ENCODE measurements at regions not wholly inside any gene's neighbourhood (a gene's known extent, or its start where the extent isn't known, plus 50 kb on each side); places are given as distances from the start of the nearest gene placed in this dataset.

DNA sequence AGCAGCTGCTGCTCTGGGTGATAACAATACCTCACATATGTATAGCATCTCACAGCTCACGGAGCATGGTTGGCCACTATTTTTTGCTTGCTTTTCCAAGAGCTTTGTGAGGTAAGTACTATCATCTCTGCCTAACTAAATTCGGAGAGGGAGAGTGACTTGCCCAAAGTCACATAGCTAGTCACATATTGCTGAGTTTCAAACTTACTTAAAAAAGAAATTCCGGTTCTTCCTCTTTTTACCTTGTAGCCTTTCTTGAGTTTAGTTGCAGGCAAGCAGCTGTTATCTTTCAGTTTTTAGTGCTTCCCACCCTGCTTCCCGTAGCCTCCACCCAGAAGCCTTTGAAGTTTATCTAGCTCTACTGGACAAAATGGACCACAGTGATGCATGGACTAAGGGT is 309.2 kb downstream of the PDCD6IP start:
- TF ChIP-seq, protein P1, sequence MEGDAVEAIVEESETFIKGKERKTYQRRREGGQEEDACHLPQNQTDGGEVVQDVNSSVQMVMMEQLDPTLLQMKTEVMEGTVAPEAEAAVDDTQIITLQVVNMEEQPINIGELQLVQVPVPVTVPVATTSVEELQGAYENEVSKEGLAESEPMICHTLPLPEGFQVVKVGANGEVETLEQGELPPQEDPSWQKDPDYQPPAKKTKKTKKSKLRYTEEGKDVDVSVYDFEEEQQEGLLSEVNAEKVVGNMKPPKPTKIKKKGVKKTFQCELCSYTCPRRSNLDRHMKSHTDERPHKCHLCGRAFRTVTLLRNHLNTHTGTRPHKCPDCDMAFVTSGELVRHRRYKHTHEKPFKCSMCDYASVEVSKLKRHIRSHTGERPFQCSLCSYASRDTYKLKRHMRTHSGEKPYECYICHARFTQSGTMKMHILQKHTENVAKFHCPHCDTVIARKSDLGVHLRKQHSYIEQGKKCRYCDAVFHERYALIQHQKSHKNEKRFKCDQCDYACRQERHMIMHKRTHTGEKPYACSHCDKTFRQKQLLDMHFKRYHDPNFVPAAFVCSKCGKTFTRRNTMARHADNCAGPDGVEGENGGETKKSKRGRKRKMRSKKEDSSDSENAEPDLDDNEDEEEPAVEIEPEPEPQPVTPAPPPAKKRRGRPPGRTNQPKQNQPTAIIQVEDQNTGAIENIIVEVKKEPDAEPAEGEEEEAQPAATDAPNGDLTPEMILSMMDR (IDR thresholded peaks at IDR 0.05; ENCODE audit: insufficient read depth, low read length, poor library complexity, severe bottlenecking), result no peak
- TF ChIP-seq EZH2phosphoT487 (conservative IDR thresholded peaks at IDR 0.05; ENCODE audit: low read length), result no peak
